A549 (cell line): ENCODE measurements at regions not wholly inside any gene's neighbourhood (a gene's known extent, or its start where the extent isn't known, plus 50 kb on each side); places are given as distances from the start of the nearest gene placed in this dataset.

Experiments used
- ATAC-seq, 2 experiments: fragments of 200-7000 bp in 1 of 2; fragments of >200 bp in 1 of 2; cut with Nextera tagmentation in 1 of 2; cut with Tn5 transposase in 1 of 2; 3 replicates each; pipeline versions ENCODE4 v1.8.0 to v1.9.1; 2018 to 2020; ENCODE audit warnings: mild to moderate bottlenecking in 1 of 2, moderate library complexity in 1 of 2
- CTCF ChIA-PET: fragments of 300-600 bp; sonication (Branson Sonifier 250); formaldehyde crosslinking; extraction: SDS; loops from one replicate; lab custom pipeline; 2021; ENCODE audit warnings: antibody characterized with exemption, inconsistent platforms; lab: Yijun Ruan, JAX
- POLR2A ChIA-PET: fragments of 350-600 bp; formaldehyde crosslinking; extraction: SDS; loops from one replicate; lab custom pipeline; 2021; ENCODE audit warnings: antibody characterized with exemption, inconsistent platforms; lab: Yijun Ruan, JAX
- DNase-seq, 2 experiments: peaks; one replicate each; pipeline versions ENCODE4 v3.0.0 to v3.0.0-alpha.2; 2011 to 2016; ENCODE audit warnings: low read depth in 1 of 2, low spot score in 1 of 2
- FAIRE-seq: peaks from 2 replicates; lab custom pipeline; 2011; peaks lifted over from hg19 to GRCh38; lab: Jason Lieb, UNC
- H3K27ac ChIP-seq, 2 experiments: fragments of >200 bp; sonication (Bioruptor Twin); formaldehyde crosslinking; 3 replicates each; pipeline ENCODE4 v1.5.1; 2016 to 2017
- H3K4me1 ChIP-seq: fragments of >200 bp; sonication (Bioruptor Twin); formaldehyde crosslinking; 3 replicates; pipeline ENCODE4 v1.6.1; 2016
- H3K4me2 ChIP-seq: fragments of >200 bp; sonication (Bioruptor Twin); formaldehyde crosslinking; 3 replicates; pipeline ENCODE4 v1.6.1; 2016
- H3K4me3 ChIP-seq: fragments of >200 bp; sonication (Bioruptor Twin); formaldehyde crosslinking; 3 replicates; pipeline ENCODE4 v1.5.1; 2016
- H3K9me3 ChIP-seq: fragments of >200 bp; sonication (Bioruptor Twin); formaldehyde crosslinking; 3 replicates; pipeline ENCODE4 v1.6.1; 2016
- CBX8 ChIP-seq: fragments of 200-600 bp; sonication (generic); IDR thresholded peaks from 2 replicates; pipeline ENCODE4 v1.6.1; 2016
- CHD4 ChIP-seq: fragments of 200-600 bp; sonication (generic); IDR thresholded peaks from 2 replicates; pipeline ENCODE4 v1.6.1; 2016; ENCODE audit warnings: antibody characterized with exemption, mild to moderate bottlenecking, borderline replicate concordance
- EHF ChIP-seq: fragments of 250-450 bp; sonication (Bioruptor Pico); IDR thresholded peaks from 2 replicates; pipeline ENCODE4 v1.5.0; 2020; ENCODE audit warnings: mild to moderate bottlenecking
- EHMT2 ChIP-seq: fragments of 200-600 bp; sonication (generic); IDR thresholded peaks from 2 replicates; pipeline ENCODE4 v1.6.1; 2016; ENCODE audit warnings: antibody characterized with exemption, low read depth, mild to moderate bottlenecking, moderate library complexity
- ESRRA ChIP-seq: fragments of 150-350 bp; IDR thresholded peaks from 2 replicates; pipeline ENCODE4 v1.6.1; 2014; ENCODE audit warnings: mild to moderate bottlenecking, low read length, borderline replicate concordance
- HEYL ChIP-seq: fragments of 250-450 bp; sonication (Bioruptor Pico); IDR thresholded peaks from 2 replicates; pipeline ENCODE4 v1.8.0; 2021; ENCODE audit warnings: mild to moderate bottlenecking, moderate library complexity
- HOXB5 ChIP-seq: fragments of 250-450 bp; sonication (Bioruptor Pico); IDR thresholded peaks from 2 replicates; pipeline ENCODE4 v1.5.0; 2020; ENCODE audit warnings: mild to moderate bottlenecking, moderate library complexity
- JUN ChIP-seq, 2 experiments: fragments of >200 bp; sonication (Bioruptor Twin); formaldehyde crosslinking; IDR thresholded peaks; 2 replicates in 1 of 2; 3 replicates in 1 of 2; pipeline ENCODE4 v1.6.1; 2016 to 2017
- JUNB ChIP-seq: fragments of >200 bp; sonication (Bioruptor Twin); formaldehyde crosslinking; IDR thresholded peaks from 2 replicates; pipeline ENCODE4 v1.6.1; 2016
- KDM5A ChIP-seq: fragments of 200-600 bp; sonication (generic); IDR thresholded peaks from 2 replicates; pipeline ENCODE4 v1.6.1; 2016; ENCODE audit warnings: antibody characterized with exemption, mild to moderate bottlenecking
- RAD21 ChIP-seq, 2 experiments: fragments of >200 bp in 1 of 2; sonication (Bioruptor Twin) in 1 of 2; formaldehyde crosslinking in 1 of 2; IDR thresholded peaks in 1 of 2; conservative IDR thresholded peaks in 1 of 2; 2 replicates in 1 of 2; 3 replicates in 1 of 2; pipeline ENCODE4 v1.6.1; 2012 to 2018; ENCODE audit warnings: inconsistent platforms in 1 of 2
- RARB ChIP-seq: fragments of 250-450 bp; sonication (Bioruptor Pico); IDR thresholded peaks from 2 replicates; pipeline ENCODE4 v1.8.0; 2021; ENCODE audit warnings: mild to moderate bottlenecking, moderate library complexity
- RNF2 ChIP-seq: fragments of 200-600 bp; sonication (generic); IDR thresholded peaks from 2 replicates; pipeline ENCODE4 v1.6.1; 2016; ENCODE audit warnings: low read depth, mild to moderate bottlenecking, antibody characterized with exemption, moderate library complexity, borderline replicate concordance
- SREBF2 ChIP-seq: fragments of 450-650 bp; IDR thresholded peaks from 2 replicates; pipeline ENCODE4 v1.6.1; 2014; ENCODE audit warnings: mild to moderate bottlenecking, moderate library complexity
- TFCP2L1 ChIP-seq: fragments of 250-450 bp; sonication (Bioruptor Pico); IDR thresholded peaks from 2 replicates; pipeline ENCODE4 v1.5.0; 2021; ENCODE audit warnings: mild to moderate bottlenecking
- ZFP36 ChIP-seq: fragments of 450-650 bp; IDR thresholded peaks from 2 replicates; pipeline ENCODE4 v1.6.1; 2014; ENCODE audit warnings: borderline replicate concordance; ENCODE audit not compliant: partially characterized antibody
- ZSCAN20 ChIP-seq: fragments of 250-450 bp; sonication (Bioruptor Pico); IDR thresholded peaks from 2 replicates; pipeline ENCODE4 v1.8.0; 2022; ENCODE audit warnings: mild to moderate bottlenecking, moderate library complexity
- WGBS: methylation state at CpG from one replicate; pipeline ENCODE4 v1.1.6; 2017; ENCODE audit errors: missing lambda C conversion rate; 5-methylcytosine and 5-hydroxymethylcytosine counted together
- TF ChIP-seq, protein P1 (sequence below): fragments of >200 bp; sonication (Bioruptor Twin); formaldehyde crosslinking; IDR thresholded peaks from 3 replicates; pipeline ENCODE4 v1.5.1; 2016
- TF ChIP-seq, protein P2 (sequence below): IDR thresholded peaks from 2 replicates; pipeline ENCODE4 v1.6.1; 2012

DNA sequence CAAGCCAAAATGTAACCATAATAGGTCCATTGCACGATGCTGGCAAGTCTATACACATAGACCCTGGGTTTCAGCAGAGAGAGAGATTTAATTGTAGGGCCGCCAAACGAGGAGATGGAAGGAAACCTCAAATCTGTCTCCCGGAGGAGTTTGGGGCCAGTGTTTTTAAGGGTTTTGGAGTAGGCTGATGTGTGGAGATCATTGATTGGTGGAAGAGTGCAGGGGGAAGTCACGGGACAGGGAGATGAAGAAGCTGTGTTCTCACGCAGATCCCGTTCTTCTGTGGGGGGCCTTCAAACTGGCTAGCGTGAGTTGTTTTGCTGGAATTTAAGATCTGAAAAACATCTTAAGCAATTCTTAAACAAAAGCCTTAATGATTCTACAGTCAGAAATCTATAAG, 84.8 kb downstream of the KATNIP start:
- CTCF ChIA-PET = no interaction called here
- TF ChIP-seq ESRRA (no peak), RAD21 (conservative IDR thresholded peaks at IDR 0.05 in 1 of 2, IDR thresholded peaks at IDR 0.05 in 1 of 2) (no peak), TFCP2L1 (CRISPR knock-in tag) (no peak), JUN (IDR thresholded peaks at IDR 0.05) (no peak), HEYL (CRISPR knock-in tag) (no peak), ZFP36 (no peak), CHD4 (no peak), EHF (CRISPR knock-in tag) (no peak), CBX8 (no peak), KDM5A (no peak), HOXB5 (CRISPR knock-in tag) (no peak), SREBF2 (no peak)
- TF ChIP-seq, protein P1, sequence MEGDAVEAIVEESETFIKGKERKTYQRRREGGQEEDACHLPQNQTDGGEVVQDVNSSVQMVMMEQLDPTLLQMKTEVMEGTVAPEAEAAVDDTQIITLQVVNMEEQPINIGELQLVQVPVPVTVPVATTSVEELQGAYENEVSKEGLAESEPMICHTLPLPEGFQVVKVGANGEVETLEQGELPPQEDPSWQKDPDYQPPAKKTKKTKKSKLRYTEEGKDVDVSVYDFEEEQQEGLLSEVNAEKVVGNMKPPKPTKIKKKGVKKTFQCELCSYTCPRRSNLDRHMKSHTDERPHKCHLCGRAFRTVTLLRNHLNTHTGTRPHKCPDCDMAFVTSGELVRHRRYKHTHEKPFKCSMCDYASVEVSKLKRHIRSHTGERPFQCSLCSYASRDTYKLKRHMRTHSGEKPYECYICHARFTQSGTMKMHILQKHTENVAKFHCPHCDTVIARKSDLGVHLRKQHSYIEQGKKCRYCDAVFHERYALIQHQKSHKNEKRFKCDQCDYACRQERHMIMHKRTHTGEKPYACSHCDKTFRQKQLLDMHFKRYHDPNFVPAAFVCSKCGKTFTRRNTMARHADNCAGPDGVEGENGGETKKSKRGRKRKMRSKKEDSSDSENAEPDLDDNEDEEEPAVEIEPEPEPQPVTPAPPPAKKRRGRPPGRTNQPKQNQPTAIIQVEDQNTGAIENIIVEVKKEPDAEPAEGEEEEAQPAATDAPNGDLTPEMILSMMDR = no peak
- TF ChIP-seq, all 56 proteins: peak for 0
- Histone ChIP-seq H3K4me1 (no peaks in the 10 kb centered on the region), H3K4me3 (no peak overlapping the region), H3K27ac (no peak overlapping the region), H3K9me3 (no peaks in the 10 kb centered on the region), H3K4me2 (no peak overlapping the region)
- ATAC-seq (no peak), DNase-seq (no peak), FAIRE-seq (no peak)
- 92% methylated on average over 8 of the region's 8 CpGs for WGBS
- POLR2A ChIA-PET = no interaction called here

- Histone ChIP-seq H3K4me3 (no peak overlapping the region), H3K27ac (no peak overlapping the region), H3K4me2 (no peak overlapping the region), H3K9me3 (no peaks in the 10 kb centered on the region), H3K4me1 (no peaks in the 10 kb centered on the region)
- TF ChIP-seq, protein P1 = no peak
- TF ChIP-seq RARB (CRISPR knock-in tag) (no peak), ZSCAN20 (CRISPR knock-in tag) (no peak), RNF2 (no peak), EHMT2 (no peak), JUNB (no peak), CHD4 (no peak), TFCP2L1 (CRISPR knock-in tag) (no peak), HEYL (CRISPR knock-in tag) (no peak)
- TF ChIP-seq, protein P2, sequence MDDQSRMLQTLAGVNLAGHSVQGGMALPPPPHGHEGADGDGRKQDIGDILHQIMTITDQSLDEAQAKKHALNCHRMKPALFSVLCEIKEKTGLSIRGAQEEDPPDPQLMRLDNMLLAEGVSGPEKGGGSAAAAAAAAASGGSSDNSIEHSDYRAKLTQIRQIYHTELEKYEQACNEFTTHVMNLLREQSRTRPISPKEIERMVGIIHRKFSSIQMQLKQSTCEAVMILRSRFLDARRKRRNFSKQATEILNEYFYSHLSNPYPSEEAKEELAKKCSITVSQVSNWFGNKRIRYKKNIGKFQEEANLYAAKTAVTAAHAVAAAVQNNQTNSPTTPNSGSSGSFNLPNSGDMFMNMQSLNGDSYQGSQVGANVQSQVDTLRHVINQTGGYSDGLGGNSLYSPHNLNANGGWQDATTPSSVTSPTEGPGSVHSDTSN = no peak
- ATAC-seq (no peak), DNase-seq (no peak), FAIRE-seq (no peak)
- ChIA-PET CTCF (interaction anchor here (0.8 kb wide), 1 partner anchor 32 kb away, joined by 3 read pairs; no protein-coding TSS in a partner anchor), POLR2A (no interaction called here)
- 83% methylated on average over 6 of the region's 7 CpGs for WGBS
Observed at GRCh38 chr16:27636453-27637240, 86.7 kb downstream of the KATNIP start.
